NCI-H82 (cell line): ENCODE measurements at regions not wholly inside any gene's neighbourhood (a gene's known extent, or its start where the extent isn't known, plus 50 kb on each side); places are given as distances from the start of the nearest gene placed in this dataset.
"Not testable (repeated sequence)": the region's sequence is repeated elsewhere in the genome, so short reads cannot be mapped to it uniquely, and the experiment has no call there.

Experiments used
- DNase-seq: peaks from one replicate; lab custom pipeline; 2025; lab: John Stamatoyannopoulos, UW

DNA sequence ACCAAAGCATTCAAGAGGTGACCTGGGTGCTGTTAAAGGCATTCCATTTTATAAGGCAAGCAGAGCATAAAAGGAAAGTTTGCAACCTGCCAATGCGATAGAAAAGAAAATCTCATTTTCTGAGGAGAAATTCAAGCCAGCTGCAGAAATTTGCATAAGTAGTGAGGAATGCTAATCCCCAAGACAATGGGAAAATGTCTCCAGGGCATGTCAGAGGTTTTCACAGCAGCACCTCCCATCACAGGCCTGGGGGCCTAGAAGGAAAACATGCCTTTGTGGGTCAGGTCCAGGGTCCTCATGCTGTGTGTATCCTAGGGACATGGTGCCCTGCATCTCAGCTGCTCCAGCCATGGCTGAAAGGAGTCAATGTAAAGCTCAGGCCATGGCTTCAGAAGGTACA lies 775.8 kb downstream of the IGSF11 start:
- DNase-seq = not testable (repeated sequence)

DNA sequence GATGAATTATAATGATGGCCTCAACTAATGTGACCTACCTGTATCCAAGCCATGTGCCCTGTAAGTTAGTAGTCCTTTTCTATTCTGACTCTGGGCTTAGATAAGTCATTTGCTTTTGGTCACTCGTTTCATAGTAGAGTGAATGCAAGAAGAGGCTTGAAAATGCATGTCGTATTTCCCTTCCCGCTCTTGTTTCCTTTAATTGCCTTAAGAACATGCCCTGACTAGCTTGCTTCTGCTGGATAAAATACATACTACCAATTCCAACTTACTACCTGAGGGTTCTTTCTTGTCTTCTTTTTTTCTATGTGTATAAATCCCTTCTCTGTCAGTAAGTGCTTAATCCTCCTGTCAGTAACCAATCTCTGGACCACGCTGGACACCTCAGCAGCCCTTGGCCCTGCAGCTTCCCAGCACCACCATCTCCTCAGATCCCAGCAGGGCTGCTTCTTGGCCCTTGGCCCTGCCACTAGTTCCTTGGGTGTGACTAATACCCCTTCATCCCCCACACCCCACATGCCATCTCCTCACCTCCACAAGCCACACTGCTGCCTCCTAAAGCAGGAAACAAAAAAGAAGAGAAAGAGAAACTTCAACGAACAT lies 771.7 kb downstream of the IGSF11 start:
- DNase-seq = peak; percentile 10

DNA sequence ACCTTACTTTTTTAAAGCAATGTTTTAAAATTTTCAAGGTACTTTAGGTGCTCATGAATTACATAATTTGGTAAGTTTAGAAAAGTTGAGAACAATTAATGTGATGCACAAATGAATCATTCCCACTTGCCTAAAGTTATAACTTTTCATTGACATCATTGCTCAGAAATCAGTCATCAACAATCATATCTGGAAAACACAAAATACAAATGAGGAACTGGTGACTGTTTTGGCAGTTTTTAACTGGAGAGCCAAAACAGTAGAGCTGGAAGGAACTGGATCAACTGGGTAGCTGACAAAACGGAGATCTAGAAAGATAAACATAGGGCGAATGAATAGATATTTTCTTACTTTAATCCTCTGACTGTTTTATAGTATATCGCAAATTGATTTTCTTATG lies 767.1 kb downstream of the IGSF11 start:
- DNase-seq = no peak

DNA sequence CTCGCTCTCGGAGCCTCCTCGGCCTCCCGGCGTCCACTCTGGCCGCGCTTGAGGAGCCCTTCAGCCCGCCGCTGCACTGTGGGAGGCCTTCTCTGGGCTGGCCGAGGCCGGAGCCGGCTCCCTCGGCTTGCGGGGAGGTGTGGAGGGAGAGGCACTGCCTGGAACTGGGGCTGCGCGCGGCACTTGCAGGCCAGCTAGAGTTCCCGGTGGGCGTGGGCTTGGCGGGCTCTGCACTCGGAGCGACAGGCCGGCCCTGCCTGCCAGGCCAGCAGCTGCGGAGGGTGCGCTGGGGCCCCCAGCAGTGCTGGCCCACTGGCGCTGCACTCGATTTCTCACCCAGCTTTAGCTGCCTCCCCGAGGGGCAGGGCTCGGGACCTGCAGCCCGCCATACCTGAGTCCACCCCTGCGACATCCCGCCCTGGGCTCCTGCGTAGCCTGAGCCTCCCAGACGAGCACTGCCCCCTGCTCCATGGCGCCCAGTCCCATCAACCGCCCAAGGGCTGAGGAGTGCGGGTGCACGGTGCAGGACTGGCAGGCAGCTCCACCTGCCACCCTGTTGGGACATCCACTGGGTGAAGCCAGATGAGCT lies 765.0 kb downstream of the IGSF11 start:
- no peak for DNase-seq

DNA sequence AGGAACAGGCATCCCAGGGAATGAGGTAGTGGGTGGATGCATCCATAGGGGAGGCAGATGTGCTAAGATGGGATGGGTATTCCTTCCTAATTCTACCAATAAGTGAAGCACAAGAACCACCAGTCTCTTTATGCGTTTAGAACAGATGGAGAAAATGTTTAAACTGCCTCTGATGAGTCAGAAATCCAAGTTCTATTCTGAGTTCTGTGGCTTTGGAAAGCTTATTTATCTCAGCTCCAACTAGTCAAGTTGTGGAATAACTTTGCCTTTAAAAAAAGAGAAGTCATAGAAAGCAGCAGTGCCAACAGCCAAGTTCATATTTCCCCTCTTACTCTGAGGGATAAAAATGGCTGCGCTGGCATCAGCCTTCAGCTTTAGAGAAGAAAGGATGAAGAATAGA lies 761.7 kb downstream of the IGSF11 start:
- no peak for DNase-seq

DNA sequence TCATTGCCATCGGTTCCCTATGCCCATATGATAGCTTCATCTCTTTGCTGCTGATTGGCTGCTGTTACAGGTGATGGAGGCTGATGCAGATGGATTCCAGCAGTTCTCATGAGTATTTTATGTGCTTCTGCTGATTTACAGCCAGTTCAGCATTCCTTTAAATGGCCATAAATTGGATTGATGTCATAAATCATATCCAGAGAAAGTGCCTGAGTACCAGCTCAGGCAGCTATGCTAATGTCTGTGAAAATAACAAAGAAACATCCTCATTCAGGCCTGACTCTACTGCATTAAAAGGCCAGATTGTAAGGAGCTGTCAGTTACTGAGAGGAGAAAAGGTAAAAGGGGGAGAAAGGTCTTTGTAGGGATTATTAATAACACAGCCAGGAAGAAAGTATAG lies 756.8 kb downstream of the IGSF11 start:
- DNase-seq = no peak

DNA sequence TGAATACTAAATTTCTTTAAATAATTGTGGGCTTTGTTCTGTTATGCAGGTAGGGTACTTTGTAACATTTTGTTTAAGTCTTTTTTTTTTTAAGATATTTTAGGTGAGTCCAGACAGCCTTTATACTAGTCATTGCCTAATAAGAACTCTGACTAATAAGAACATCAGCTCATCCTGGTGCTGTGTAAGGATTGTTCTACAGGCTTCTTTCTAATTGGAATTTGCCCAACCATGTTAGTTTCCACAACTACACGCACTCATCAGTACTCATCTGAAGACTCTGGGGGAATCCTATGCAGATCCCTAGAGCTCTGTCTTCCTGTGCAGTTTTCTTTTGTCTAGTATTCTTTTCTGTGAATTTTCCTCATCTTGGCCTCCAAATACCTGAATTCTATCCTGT lies 741.8 kb downstream of the IGSF11 start:
- no peak for DNase-seq

DNA sequence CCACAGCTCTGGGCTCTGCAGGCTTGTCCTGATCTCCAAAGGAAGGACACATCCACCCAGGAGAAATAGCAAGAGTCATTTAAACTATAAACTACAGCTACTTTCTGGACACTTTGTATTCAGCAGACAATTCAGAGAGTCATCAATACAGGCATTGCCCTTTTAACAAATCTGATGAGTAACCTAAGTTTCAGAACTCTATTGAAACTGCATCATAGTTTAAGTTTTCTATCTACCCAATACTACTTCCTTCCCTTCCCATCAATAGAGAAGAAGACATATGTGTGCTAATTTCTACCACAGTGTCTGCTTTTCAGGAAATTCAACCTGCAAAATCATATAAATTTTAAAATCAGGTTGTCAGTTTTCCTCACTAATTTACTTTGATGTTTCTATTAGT lies 736.5 kb downstream of the IGSF11 start:
- DNase-seq = no peak

DNA sequence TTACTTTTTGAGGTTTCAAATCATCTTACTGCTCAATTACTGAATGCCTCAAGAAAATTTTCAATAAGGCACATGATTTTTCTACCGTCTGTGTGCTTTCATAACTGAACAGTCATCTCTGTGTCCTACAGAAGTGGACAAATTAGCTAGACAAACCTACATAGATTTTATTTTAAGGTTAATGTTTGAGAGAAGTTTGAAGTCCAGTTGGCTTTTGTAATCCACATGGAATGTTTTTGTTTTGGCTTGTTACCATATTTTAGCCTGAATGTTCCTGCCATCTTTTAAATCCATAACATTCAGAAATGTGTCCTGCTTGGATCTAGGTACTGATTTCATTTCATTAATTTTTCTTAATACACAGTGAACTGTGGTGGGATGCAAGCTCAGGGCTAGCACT lies 730.1 kb downstream of the IGSF11 start:
- DNase-seq = no peak

DNA sequence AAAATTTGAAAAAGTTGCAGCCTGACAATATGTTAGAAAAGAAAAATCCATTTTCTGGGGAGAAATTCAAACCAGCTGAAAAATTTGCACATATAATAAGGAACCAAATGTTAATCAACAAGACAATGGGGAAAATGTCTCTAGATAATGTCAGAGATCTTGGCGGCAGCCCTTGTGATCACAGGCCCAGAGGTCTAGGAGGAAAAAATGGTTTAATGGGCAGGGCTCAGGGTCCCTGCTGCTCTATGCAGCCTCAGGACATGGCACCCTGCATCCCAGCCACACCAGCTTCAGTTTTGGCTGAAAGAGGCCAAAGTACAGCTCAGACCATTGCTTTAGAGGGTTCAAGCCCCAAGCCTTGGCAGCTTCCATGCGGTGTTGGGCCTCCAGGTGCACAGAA lies 701.9 kb downstream of the IGSF11 start:
- DNase-seq = no peak

DNA sequence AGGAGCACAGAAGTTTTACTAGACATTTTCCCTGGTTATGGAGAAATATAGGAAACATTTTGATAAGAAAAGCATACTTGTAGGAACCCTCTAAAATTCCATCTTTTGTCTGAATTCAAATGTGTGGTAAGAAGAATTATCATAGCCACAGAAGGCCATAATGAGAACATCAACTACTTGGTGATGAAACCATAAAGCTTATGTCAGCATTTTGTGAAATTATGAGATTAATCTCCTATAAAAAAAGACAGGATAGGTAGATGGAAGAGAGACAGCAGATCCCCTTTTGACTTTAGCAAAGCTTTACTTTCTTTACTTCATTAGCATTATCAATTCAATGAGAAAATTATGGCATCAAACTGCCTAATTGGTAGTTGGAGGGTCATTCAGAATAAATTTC lies 697.0 kb downstream of the IGSF11 start:
- no peak for DNase-seq

DNA sequence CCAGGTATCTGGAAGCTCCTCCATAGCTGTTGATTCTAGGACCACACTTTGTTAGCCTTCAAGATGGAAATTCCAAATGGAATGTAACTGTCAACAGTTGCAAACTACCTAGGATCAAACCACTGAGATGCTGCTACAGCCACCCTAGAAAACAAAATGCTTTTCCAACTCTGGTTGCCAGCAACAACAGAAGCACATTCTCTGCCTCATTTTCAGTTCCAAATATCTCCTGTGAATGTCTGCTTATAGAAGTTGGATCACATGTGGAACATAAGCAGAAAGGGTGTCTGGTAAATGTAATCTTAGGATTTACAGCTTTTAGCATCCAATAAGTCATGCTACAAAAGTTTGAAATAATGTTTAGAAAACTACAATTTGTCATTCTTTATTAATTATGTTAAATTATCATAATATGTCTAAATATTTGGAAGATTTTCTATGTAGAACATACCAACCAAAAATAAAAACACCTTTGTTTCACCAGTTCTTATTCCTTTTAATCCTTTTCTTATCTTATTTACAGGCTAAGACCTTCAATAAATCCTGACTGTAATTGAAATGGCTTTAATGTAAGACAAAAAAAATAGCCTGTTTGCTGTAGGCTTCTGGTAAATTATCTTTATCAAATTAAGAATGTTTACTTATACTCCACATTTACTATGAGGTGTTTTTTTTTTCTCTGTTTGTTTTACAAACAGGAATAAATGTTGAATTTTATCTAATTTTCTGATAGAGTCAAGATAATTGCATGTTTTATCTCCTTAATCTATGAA lies 687.1 kb downstream of the IGSF11 start:
- peak; percentile 43 for DNase-seq

DNA sequence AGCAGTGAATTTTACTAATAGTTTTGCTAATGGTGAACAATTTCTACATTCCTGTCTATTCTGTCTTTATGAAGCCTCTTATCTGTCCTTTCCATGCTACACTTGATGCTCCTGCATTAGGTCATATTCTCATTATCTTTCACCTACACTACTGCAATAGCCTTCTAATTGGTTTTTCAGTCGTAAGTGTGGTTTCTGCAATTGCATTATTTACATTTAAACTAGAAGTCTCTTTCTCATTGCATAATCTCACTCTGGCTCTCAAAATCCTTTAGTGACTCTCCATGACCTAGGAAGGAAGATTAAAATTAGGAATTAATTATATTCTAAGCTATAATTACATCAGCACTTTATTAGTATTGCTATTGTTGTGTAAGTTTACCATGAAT lies 686.5 kb downstream of the IGSF11 start:
- DNase-seq = peak; percentile 14

DNA sequence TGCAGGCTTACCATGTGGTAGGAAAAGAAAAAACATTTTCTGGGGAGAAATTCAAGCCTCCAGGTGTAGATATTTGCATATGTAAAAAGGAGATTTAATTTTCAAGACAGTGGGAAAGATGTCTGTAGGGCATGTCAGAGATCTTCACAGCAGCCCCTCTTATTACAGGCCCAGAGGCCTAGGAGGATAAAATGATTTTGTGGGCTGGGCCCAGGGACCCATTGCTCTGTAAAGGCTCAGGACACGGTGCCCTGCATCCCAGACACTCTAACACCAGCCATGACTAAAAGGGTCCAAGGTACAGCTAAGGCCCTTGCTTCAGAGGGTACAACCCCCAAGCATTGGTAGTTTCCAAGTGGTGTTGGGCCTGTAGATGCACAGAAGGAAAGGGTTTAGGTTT lies 680.1 kb downstream of the IGSF11 start:
- DNase-seq = no peak

DNA sequence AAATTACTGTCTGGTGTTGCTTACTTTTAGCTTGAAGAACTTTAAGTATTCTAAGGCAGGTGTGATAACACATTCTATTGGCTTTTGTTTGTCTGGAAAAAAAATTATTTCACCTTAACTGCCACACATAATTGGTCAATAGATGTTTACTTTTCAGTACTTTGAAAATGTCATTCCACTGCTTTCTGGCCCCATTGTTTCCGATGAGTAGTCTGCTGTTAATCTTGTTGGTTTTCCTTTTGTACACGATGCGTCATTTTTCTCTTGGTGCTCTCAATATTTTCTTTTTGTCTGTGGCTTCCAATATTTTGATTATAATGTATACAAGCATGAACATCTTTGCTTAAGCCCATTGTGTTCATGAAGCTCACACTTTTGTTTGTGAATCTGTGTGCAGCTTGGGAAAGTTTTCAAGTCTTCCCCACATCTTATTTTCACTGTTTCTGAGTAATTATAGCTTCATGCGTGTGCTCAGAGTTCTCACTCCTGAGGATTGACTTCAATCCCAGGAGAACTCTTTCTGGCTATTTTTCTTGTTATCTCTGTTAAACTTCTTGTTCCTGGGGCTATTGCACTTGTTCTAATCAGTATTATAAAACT lies 664.7 kb downstream of the IGSF11 start:
- no peak for DNase-seq

DNA sequence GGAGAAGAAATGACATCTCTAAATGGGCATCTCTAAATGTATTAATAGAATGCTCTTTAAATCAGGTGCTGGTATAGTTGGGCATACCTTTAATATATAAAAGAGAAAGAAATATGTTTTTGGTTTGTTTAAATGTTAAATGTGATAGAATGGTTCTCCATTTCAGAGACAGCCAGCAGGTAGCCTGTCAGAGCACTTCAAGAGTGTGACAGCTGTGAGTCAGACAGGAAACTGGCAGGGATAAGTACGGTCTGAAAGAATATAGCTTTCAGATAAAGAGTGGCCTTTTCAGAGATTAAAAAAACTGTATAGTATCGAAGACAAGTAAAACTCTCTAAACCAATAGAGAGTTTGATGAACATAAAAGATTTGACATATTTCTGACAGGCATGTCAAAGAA lies 654.1 kb downstream of the IGSF11 start:
- no peak for DNase-seq

DNA sequence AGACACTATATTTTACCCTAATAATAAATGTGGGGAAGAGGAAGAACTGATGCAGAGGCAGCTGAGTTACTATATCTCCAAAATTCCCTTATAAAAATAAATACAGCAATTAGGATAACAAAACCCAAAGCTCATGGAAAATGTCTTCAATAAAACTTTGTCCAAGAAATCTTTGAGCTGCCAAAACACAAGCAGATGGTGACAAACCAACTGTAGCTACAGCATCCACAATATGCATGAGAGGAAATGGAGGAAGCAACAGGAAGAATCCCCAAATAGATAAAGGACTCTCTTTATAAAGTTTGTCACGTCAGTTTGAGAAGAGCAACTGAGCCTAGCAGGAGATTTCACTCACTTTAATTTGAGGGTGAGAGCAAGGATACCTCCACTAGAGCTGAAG lies 638.2 kb downstream of the IGSF11 start:
- no peak for DNase-seq

DNA sequence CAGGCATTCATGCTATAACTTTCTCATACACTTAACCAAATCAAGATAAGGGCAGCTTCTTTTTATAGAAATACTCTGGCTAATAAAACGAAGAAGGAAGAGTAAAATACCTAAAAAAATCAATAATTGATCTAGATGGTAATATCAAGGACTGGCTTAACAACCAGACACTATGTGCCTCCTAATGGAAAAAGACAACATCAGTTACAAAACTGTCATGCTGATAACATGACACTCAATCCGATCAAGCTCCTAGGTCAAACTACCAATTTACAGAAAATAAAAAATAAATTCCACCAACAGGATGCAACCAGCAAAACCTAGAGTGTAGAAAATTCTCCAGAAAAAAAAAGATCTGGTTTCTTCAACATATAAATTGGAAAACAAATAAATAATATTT lies 634.6 kb downstream of the IGSF11 start:
- no peak for DNase-seq

DNA sequence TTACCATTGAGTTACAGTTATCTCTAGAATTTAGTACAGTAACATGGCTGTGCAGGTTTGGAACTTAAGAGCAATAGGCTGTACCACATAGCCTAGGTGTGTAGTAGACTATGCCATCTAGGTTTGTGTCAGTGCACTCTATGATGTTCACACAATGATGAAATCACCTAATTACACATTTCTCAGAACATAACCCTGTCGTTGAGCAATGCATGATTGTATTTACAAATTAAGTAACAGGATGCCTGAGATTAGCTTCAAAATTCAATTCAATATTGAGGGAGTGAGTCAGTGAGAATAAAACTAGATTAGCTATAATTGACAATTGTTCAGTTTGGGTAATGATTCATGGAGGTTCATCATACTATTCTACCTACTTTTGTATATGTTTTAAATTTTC lies 633.8 kb downstream of the IGSF11 start:
- DNase-seq = no peak

DNA sequence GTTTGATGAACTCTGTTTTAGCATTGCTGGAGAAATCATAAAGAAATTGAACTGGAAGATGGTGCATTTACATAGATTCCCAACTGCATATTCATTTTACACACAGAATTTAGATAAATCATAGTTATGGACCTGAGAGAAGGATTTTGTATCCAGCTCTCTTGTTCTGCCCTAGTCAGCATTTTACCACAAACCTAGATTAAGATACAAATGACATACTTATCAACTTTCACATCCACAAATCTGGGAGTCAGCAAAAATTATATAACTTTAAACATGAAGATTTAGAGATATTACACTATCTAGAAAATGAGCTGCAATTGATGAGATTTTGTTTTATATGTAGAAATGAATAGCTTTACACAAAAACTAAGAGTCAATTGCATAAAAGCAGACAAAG lies 632.8 kb downstream of the IGSF11 start:
- DNase-seq = no peak

DNA sequence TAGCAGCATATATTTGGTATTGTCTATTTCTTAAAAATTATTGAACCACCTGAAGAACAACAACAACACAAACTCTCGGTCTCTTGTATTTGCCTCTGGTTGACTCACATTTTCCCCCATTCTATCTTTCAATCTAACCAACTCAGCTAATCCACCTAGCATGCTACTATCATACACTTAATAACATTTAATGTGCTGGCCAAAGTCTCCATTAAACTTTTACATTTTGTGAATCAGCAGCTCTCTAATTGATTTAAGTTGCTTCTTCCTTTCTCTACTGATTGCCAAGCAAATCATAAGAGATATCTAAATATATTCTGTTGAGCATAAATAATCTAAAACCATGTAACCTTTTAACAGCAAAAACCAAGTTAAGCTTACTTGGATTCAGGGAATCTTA lies 631.7 kb downstream of the IGSF11 start:
- no peak for DNase-seq

DNA sequence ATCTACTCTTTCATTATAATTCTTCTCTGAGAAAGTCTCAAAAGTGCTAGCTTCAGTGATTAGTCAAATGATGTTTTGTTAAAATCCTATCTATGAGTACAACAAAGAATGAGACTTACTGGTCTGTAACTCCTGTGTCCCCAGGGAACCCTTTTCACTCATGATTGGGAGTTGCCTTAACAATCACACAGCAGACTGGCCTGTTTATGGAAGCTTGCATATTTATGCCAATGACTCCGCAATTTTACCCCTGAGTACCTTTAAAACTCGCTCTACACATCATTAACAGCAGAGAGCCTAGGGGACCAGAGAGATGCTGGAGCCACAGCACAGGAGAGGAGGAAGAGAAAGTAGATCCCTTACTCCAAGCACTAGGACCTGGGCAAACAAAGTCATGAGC lies 628.1 kb downstream of the IGSF11 start:
- DNase-seq = no peak

DNA sequence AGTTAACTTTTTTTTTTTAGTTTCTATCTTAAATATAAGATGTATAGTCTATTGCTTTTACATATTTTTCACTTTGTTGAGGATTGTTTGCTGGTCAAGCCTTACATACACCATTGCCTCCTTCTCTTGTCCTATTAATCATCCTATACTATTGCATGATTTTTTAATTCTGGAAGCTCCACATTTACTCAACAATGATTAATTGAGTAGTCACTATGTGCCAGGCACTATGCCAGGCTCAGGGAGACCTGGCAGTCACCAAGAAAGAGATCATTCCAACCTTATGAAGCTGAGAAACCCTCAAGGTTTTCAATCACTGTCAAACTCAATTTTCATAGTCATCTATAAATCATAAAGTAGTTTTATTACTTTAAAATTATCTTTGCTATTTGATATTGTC lies 626.2 kb downstream of the IGSF11 start:
- no peak for DNase-seq
